Mammary epithelial cell (primary cell): ENCODE measurements at regions not wholly inside any gene's neighbourhood (a gene's known extent, or its start where the extent isn't known, plus 50 kb on each side); places are given as distances from the start of the nearest gene placed in this dataset.

Experiments used
- EZH2 ChIP-seq: IDR thresholded peaks from 2 replicates; pipeline ENCODE4 v1.6.1; 2012; ENCODE audit warnings: low read length, inconsistent platforms, borderline replicate concordance
- TF ChIP-seq, protein P1 (sequence below), 2 donors: IDR thresholded peaks in 1 of 2; conservative IDR thresholded peaks in 1 of 2; 2 replicates each; pipeline ENCODE4 v1.5.1; 2011 to 2012; ENCODE audit warnings: inconsistent platforms in 2 of 2, low read length in 2 of 2, mild to moderate bottlenecking in 2 of 2, control low read depth in 1 of 2, low read depth in 1 of 2; ENCODE audit not compliant: insufficient read depth in 1 of 2; ENCODE audit errors: extremely low read depth in 1 of 2

DNA sequence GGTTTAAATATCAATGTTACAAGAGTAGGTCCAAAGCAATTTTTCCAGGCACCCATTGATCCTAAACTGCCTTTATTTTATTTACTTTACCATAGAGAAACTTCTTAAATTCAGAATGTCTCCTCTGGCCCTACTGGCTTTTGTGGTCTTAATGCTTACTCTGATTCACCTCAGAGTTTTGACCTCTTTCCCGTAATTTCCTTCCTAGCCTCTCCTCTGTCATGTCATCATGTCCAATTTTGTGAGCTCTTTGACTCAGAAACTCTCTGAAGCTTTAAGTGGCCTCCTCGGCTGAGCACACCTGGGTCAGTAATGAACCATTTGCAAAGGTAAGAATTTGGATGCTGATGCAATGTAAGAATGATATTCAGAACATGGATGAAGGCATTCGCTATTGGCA, 303.8 kb upstream of the CDH18 start:
- TF ChIP-seq, protein P1, sequence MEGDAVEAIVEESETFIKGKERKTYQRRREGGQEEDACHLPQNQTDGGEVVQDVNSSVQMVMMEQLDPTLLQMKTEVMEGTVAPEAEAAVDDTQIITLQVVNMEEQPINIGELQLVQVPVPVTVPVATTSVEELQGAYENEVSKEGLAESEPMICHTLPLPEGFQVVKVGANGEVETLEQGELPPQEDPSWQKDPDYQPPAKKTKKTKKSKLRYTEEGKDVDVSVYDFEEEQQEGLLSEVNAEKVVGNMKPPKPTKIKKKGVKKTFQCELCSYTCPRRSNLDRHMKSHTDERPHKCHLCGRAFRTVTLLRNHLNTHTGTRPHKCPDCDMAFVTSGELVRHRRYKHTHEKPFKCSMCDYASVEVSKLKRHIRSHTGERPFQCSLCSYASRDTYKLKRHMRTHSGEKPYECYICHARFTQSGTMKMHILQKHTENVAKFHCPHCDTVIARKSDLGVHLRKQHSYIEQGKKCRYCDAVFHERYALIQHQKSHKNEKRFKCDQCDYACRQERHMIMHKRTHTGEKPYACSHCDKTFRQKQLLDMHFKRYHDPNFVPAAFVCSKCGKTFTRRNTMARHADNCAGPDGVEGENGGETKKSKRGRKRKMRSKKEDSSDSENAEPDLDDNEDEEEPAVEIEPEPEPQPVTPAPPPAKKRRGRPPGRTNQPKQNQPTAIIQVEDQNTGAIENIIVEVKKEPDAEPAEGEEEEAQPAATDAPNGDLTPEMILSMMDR (conservative IDR thresholded peaks at IDR 0.05 in 1 of 2, IDR thresholded peaks at IDR 0.05 in 1 of 2; ENCODE audit: extremely low read depth in 1 of 2, insufficient read depth in 1 of 2, low read depth in 1 of 2, low read length in 2 of 2): no peak
- TF ChIP-seq EZH2: no peak
